ENCODE measurements at regions not wholly inside any gene's neighbourhood (a gene's known extent, or its start where the extent isn't known, plus 50 kb on each side); places are given as distances from the start of the nearest gene placed in this dataset.

- H3K4me1 Mint-ChIP-seq = peaks cover 41% of the 10 kb centered on the region
- no peak for DNase-seq
- H3K27ac Mint-ChIP-seq = no peak overlapping the region
- H3K4me3 Mint-ChIP-seq = no peak overlapping the region
- no peaks in the 10 kb centered on the region for H3K36me3 Mint-ChIP-seq (ENCODE audit: low read depth)
- H3K27me3 Mint-ChIP-seq (ENCODE audit: low read depth, poor library complexity) = no peaks in the 10 kb centered on the region
- H3K9me3 Mint-ChIP-seq = no peaks in the 10 kb centered on the region
- TF ChIP-seq CTCF (IDR thresholded peaks at IDR 0.05) = no peak
Observed at GRCh38 chr1:119298687-119299303, 69.8 kb upstream of the HAO2 start.

GRCh38 chr1:119302011-119302410 lies 66.6 kb upstream of the HAO2 start:
- H3K27me3 Mint-ChIP-seq (ENCODE audit: low read depth, poor library complexity) = no peaks in the 10 kb centered on the region
- H3K4me3 Mint-ChIP-seq = no peak overlapping the region
- DNase-seq = no peak
- no peak overlapping the region for H3K27ac Mint-ChIP-seq
- no peaks in the 10 kb centered on the region for H3K36me3 Mint-ChIP-seq (ENCODE audit: low read depth)
- no peaks in the 10 kb centered on the region for H3K9me3 Mint-ChIP-seq
- no peak for TF ChIP-seq CTCF (IDR thresholded peaks at IDR 0.05)
- H3K4me1 Mint-ChIP-seq = peaks cover 23% of the 10 kb centered on the region

- TF ChIP-seq CTCF (IDR thresholded peaks at IDR 0.05) = no peak
Observed at GRCh38 chr1:119308130-119308700, 60.4 kb upstream of the HAO2 start.

GRCh38 chr1:119308806-119309205 lies 59.8 kb upstream of the HAO2 start:
- no peaks in the 10 kb centered on the region for H3K9me3 Mint-ChIP-seq
- H3K27ac Mint-ChIP-seq = peak overlapping the region; percentile 56
- H3K4me1 Mint-ChIP-seq = peaks cover 40% of the 10 kb centered on the region
- no peak overlapping the region for H3K4me3 Mint-ChIP-seq
- TF ChIP-seq CTCF (IDR thresholded peaks at IDR 0.05) = no peak
- no peaks in the 10 kb centered on the region for H3K36me3 Mint-ChIP-seq (ENCODE audit: low read depth)
- DNase-seq = no peak
- no peaks in the 10 kb centered on the region for H3K27me3 Mint-ChIP-seq (ENCODE audit: low read depth, poor library complexity)

More at GRCh38 chr1:119308130-119308700, 60.4 kb upstream of the HAO2 start:
- no peak for DNase-seq
- Mint-ChIP-seq H3K27ac (peak overlapping the region; percentile 56), H3K27me3 (ENCODE audit: low read depth, poor library complexity) (no peaks in the 10 kb centered on the region), H3K36me3 (ENCODE audit: low read depth) (no peaks in the 10 kb centered on the region), H3K4me1 (peaks cover 46% of the 10 kb centered on the region), H3K4me3 (no peak overlapping the region), H3K9me3 (no peaks in the 10 kb centered on the region)

GRCh38 chr1:119310301-119310700 lies 58.3 kb upstream of the HAO2 start:
- Mint-ChIP-seq H3K4me1 (peaks cover 30% of the 10 kb centered on the region), H3K27ac (peak overlapping the region; percentile 5), H3K27me3 (ENCODE audit: low read depth, poor library complexity) (no peaks in the 10 kb centered on the region), H3K36me3 (ENCODE audit: low read depth) (no peaks in the 10 kb centered on the region), H3K9me3 (no peaks in the 10 kb centered on the region), H3K4me3 (no peak overlapping the region)
- no peak for TF ChIP-seq CTCF (IDR thresholded peaks at IDR 0.05)
- no peak for DNase-seq

- no peak for DNase-seq
- no peaks in the 10 kb centered on the region for H3K9me3 Mint-ChIP-seq
- no peak for TF ChIP-seq CTCF (IDR thresholded peaks at IDR 0.05)
- H3K4me1 Mint-ChIP-seq = peaks cover 30% of the 10 kb centered on the region
- H3K36me3 Mint-ChIP-seq (ENCODE audit: low read depth) = no peaks in the 10 kb centered on the region
- no peaks in the 10 kb centered on the region for H3K27me3 Mint-ChIP-seq (ENCODE audit: low read depth, poor library complexity)
- no peak overlapping the region for H3K4me3 Mint-ChIP-seq
- peak overlapping the region; percentile 12 for H3K27ac Mint-ChIP-seq
Observed at GRCh38 chr1:119312500-119312899, 56.1 kb upstream of the HAO2 start.

All from nephron progenitor cell (in vitro differentiated cells).